ENCODE measurements at regions not wholly inside any gene's neighbourhood (a gene's known extent, or its start where the extent isn't known, plus 50 kb on each side); places are given as distances from the start of the nearest gene placed in this dataset.

- no peak for DNase-seq
Measured at GRCh38 chr13:26456650-26457049, 100.8 kb upstream of the WASF3 start.

- no peak for DNase-seq
Measured at GRCh38 chr13:26457212-26457611, 100.3 kb upstream of the WASF3 start.

DNA sequence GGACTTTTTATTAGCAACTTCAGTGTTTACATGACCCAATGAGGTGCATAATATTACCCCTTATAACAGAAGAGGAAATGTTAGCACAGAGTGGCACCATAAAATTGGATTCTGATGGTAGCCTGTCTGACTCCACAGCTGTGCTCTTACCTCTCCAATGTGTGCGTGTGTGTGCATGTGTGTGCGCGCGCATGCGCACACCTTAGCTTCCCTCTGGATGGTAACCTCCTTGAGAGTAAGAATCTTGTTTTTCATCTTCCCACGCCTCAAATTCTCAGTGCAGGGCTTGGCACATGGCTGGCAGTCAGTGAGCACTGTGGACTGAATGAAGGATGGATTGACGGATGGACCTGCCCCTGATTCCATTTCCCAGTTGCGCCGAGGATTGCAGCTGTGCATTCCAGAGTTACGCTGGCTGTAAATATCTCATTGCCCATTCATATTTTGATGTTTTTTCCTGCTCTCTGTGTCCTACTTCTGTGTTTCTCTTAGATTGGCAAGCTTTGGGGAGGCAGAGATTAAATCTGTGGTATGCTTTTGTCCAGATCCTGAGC, 99.2 kb upstream of the WASF3 start:
- DNase-seq = no peak

GRCh38 chr13:26459276-26460131, 98.0 kb upstream of the WASF3 start:
- DNase-seq = peak; percentile 71

- no peak for DNase-seq
Measured at GRCh38 chr13:26460648-26461047, 96.8 kb upstream of the WASF3 start.

GRCh38 chr13:26463296-26463695, 94.2 kb upstream of the WASF3 start:
- DNase-seq = no peak

DNA sequence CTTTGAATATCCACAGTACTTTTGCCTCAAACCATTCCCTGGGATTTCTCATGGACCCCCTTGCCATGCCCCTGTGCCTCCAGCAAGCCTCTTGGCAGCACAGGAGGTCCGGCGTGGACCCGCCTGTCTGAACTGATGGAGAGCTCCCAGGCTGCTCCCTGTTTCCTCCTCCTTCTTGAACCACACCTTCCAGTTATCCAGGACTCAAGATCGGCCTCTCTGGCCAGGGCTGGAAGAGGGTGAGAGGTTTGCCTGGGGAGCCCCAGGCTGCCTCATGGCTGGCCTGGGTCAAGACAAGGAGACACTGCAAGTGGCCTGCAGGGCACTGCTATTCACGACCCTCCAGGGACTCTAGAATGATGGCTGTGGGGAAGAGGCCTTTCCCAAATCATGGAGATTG, 93.6 kb upstream of the WASF3 start:
- no peak for DNase-seq

DNA sequence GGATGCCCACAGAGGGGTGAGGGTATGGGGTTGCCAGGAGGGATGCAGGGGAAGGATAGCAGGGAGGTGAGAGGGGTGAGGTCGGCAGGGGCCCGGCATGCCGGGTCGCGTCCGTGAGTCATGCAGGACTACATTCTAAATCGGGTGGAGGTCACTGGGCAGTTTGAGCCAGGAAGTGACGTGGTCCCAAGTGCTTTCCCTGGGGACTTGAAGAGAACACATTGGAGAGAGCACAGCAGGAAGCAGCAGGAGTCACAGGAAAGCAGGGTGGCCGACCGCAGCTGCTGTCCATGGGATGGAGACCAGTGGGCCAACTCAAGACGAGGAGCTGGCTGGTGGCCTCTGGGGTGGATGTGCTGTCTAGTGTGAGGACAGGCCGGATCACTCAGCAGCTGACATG, 92.0 kb upstream of the WASF3 start:
- DNase-seq = no peak

GRCh38 chr13:26465954-26466353, 91.5 kb upstream of the WASF3 start:
- DNase-seq = no peak

DNA sequence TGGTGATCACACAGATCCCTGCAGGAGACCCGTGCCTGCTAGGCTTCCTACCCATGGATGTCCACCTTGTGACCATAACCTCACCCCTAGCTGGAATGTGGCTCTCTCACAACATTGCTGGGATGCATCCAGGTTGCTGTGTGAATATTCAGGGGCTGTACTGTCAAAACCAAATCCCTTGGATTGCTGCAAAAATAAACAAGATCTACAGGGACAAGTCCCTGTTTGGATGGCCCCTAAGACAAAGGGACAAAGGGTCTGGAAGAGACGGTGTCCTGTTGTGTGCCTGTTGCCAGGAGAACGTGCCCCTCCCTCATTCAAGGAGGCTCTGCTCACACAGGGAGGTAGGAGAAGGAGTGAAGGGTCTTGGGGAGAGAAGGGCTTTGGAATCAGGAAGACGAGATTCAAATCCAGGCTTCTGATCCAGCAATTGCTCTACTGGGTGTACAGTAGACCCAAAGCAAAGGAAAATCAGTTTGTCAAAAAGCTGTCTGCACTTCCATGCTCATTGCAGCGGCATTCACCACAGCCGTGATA, 89.2 kb upstream of the WASF3 start:
- no peak for DNase-seq

GRCh38 chr13:26469602-26470001, 87.9 kb upstream of the WASF3 start:
- no peak for DNase-seq

DNA sequence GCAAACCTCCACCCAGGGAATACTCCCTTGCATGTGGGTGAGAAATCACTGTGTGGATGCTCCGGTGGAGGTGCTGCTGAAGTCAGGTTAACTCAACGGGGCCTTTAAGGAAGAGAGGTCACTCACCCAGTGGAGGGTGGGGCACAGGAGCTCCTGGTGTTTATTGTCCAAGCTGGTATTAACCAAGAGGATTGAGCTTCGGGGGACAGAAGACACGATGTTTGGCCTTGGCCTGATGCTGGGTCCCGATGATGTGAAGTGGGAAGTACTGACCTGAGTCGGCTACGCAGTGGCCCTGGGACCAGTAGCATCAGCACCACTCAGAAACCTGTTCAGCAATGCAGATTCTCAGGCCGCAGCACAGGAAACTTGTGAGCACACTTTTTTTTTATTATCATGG, 85.7 kb upstream of the WASF3 start:
- no peak for DNase-seq

DNA sequence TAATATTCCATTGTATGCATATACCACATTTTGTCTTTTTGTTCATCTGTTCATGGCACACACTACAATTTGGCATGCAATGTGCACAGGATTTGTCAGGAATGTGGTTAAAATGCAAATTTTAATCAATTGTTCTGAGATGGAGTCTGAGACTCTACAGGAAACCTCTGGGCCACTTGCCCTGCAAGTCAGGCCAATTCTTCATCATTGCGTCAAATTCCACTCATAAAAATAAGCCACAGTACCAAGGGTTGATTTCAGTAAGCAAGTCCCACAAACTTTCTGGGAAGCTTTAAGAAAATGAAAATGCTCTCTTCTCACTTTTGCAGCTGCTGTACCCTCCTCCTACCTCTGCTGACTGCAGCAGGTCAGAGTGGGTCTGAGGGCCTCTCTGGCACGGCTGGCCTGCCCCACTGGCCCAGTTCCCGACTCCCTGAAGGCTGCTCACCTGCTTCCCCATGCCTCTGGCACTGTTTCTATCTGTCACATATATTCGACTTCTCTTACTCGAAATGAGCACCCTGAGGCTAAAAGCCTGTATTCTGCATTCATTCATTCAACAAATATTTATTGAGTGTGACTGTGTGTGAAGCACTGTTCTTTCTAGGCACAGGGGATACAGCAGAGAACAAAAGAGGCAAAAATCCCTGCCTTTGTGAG, 83.8 kb upstream of the WASF3 start:
- DNase-seq = no peak

DNA sequence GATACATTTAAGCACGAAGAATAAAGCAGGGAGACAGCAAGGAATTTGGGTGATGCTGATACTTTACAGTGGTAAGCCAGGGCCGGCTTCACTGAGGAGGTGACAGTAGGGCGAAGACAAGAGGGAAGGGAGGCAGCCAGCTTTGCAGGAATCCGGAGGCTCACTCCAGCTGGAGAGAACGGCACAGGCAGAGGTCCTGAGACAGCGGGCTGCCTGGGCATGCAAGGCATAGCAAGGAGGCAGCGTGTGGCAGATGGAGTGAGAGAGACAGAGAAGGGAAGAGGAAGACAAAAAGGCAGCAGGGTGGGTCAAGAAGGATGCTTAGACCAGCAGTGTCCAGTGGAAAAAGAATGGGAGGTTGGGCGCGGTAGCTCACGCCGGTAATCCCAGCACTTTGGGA, 83.2 kb upstream of the WASF3 start:
- no peak for DNase-seq

- no peak for DNase-seq
Measured at GRCh38 chr13:26475176-26476110, 82.0 kb upstream of the WASF3 start.

- DNase-seq = peak; percentile 28
Measured at GRCh38 chr13:26476111-26476781, 81.2 kb upstream of the WASF3 start.

DNA sequence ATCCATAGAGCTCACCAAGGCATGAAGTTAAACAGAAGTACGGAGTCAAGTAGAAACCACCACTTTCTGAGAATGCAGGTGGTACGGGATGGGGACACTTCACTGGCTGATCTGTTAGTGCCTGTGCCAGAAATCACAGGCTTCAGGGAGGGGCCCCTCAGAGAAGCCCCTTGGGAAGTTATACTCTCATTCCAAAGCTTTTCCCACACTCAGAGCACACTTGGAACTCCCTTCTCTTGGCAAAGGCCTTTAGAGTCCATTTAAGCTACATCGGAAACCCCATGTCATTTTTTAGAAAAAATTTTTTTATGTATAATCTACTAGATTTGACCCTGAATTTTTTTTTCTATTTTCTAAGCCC, 80.7 kb upstream of the WASF3 start:
- no peak for DNase-seq

DNA sequence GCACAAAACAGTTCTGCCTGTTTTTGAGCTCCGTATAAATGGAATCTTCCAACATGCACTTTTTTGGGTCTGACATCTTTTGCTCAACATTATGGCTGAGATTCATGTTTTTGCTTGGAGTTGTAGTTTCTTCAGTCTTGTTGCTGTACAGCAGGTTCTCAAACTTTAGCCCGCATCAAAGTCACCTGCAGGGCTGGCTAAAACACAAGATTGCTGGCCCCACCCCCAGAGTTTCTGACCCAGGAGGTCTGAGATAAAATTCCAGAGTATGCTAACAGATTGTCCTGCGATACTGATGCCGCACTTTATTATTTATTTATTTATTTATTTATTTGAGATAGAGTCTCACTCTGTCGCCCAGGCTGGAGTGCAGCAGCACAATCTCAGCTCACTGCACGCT, 79.8 kb upstream of the WASF3 start:
- no peak for DNase-seq

- DNase-seq = no peak
Measured at GRCh38 chr13:26480246-26480855, 77.1 kb upstream of the WASF3 start.

DNA sequence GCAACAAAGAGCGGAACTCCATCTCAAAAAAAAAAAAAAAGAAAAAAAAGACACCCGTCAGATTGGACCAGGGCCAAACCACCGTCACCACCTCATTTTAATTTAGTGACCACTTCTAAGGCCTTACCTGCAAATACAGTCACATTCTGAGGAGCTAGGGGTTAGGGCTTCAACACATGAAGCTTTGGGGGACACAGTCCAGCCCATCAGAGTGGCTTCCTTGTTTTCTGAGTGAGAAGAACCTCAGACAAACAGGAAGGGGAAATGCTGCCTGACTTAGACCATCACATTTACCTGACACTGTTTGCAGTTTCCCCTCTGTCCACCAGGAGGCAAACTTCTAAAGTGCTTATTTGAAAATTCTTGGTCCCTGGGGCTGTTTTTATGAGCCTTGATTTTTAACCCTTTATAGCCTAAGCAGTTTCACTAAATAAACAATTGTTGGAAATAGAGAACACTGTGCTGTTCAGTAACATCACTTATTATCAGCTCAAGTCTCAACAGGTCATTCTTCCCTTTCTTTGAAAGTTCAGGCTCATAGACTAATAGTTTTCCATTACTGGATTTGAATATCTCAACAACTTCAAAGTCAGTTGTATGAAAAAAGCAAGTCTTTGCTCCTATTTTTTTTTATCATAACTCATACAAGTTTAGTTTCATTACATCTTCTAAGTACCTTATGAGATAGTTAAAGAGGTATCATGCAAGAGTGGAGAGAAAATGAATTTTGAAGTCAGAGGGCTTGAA, 74.9 kb upstream of the WASF3 start:
- peak; percentile 90 for DNase-seq

- DNase-seq = no peak
Measured at GRCh38 chr13:26483546-26483945, 73.9 kb upstream of the WASF3 start.

Data from hematopoietic multipotent progenitor cell treated with erythropoietin and hydrocortisone succinate and interleukin-3 and kit ligand, for 4 days (in vitro differentiated cells).